IMR-90 (cell line): ENCODE measurements at regions not wholly inside any gene's neighbourhood (a gene's known extent, or its start where the extent isn't known, plus 50 kb on each side); places are given as distances from the start of the nearest gene placed in this dataset.
"Not testable (repeated sequence)": the region's sequence is repeated elsewhere in the genome, so short reads cannot be mapped to it uniquely, and the experiment has no call there.

ENCODE experiments used
- ATAC-seq: fragments of 200-7000 bp; cut with Tn5 transposase; 2 replicates; pipeline ENCODE4 v1.9.1; 2020; ENCODE audit warnings: low read depth, mild to moderate bottlenecking, moderate library complexity
- BruUV-seq: library from RNA; stranded (reverse); fragments of 400-500 nt; replicated peaks from 2 replicates; lab custom pipeline; 2021; lab: Mats Ljungman, UMichigan
- CTCF ChIA-PET: fragments of 300-600 bp; formaldehyde crosslinking; extraction: SDS; loops from one replicate; lab custom pipeline; 2021; ENCODE audit warnings: antibody characterized with exemption; lab: Yijun Ruan, JAX
- POLR2A ChIA-PET: fragments of 300-600 bp; sonication (Branson Sonifier 250); formaldehyde crosslinking; loops from one replicate; lab custom pipeline; 2022; ENCODE audit warnings: antibody characterized with exemption; ENCODE audit not compliant: unreplicated experiment; lab: Charles Lee
- DNase-seq: peaks from one replicate; pipeline ENCODE4 v3.0.0; 2013
- H2AFZ ChIP-seq: replicated peaks from 2 replicates; pipeline ENCODE3; 2013; ENCODE audit warnings: low read length, mild to moderate bottlenecking; ENCODE audit not compliant: poor library complexity
- H2AK5ac ChIP-seq: 2 replicates; pipeline ENCODE4 v1.6.1; 2013; ENCODE audit warnings: low read depth, low read length, inconsistent platforms
- H2AK9ac ChIP-seq: replicated peaks from 2 replicates; pipeline ENCODE3; 2013; ENCODE audit warnings: mild to moderate bottlenecking, low read depth, low read length, moderate library complexity; ENCODE audit not compliant: poor library complexity
- H2BK120ac ChIP-seq: 2 replicates; pipeline ENCODE4 v1.6.1; 2013; ENCODE audit warnings: low read depth, low read length, inconsistent platforms
- H2BK15ac ChIP-seq: 3 replicates; pipeline ENCODE4 v1.6.1; 2013; ENCODE audit warnings: low read depth, low read length, inconsistent platforms
- H2BK20ac ChIP-seq: 2 replicates; pipeline ENCODE4 v1.6.1; 2013; ENCODE audit warnings: low read depth, mild to moderate bottlenecking, inconsistent platforms, low read length, moderate library complexity
- H2BK5ac ChIP-seq: 2 replicates; pipeline ENCODE4 v1.6.1; 2013; ENCODE audit warnings: mild to moderate bottlenecking, low read depth, low read length, inconsistent platforms; ENCODE audit not compliant: poor library complexity, severe bottlenecking
- H3K14ac ChIP-seq: replicated peaks from 2 replicates; pipeline ENCODE4 v1.6.1; 2013; ENCODE audit warnings: low read depth, low read length, inconsistent platforms
- H3K18ac ChIP-seq: 2 replicates; pipeline ENCODE4 v1.6.1; 2013; ENCODE audit warnings: low read depth, low read length, control low read depth
- H3K23ac ChIP-seq: 2 replicates; pipeline ENCODE4 v1.6.1; 2013; ENCODE audit warnings: low read depth, low read length, inconsistent platforms
- H3K27ac ChIP-seq: 2 replicates; pipeline ENCODE4 v1.5.1; 2013; ENCODE audit warnings: mild to moderate bottlenecking, control low read depth, low read length; ENCODE audit not compliant: insufficient read depth
- H3K27me3 ChIP-seq: 2 replicates; pipeline ENCODE4 v1.6.1; 2013; ENCODE audit warnings: low read length; ENCODE audit not compliant: control insufficient read depth, insufficient read depth
- H3K36me3 ChIP-seq: 2 replicates; pipeline ENCODE4 v1.6.1; 2013; ENCODE audit warnings: low read length, mixed read lengths; ENCODE audit not compliant: control insufficient read depth, insufficient read depth
- H3K4ac ChIP-seq: 2 replicates; pipeline ENCODE4 v1.6.1; 2013; ENCODE audit warnings: low read depth, low read length, inconsistent platforms
- H3K4me1 ChIP-seq: 2 replicates; pipeline ENCODE4 v1.6.1; 2013; ENCODE audit warnings: low read length, mixed read lengths; ENCODE audit not compliant: control insufficient read depth, insufficient read depth
- H3K4me2 ChIP-seq: 2 replicates; pipeline ENCODE4 v1.6.1; 2013; ENCODE audit warnings: low read depth, mild to moderate bottlenecking, control low read depth, low read length, moderate library complexity
- H3K4me3 ChIP-seq: 2 replicates; pipeline ENCODE4 v1.5.1; 2013; ENCODE audit warnings: low read depth, mild to moderate bottlenecking, control low read depth, low read length, moderate library complexity; ENCODE audit not compliant: insufficient read depth
- H3K56ac ChIP-seq: 2 replicates; pipeline ENCODE4 v1.6.1; 2013; ENCODE audit warnings: low read length, inconsistent platforms; ENCODE audit not compliant: insufficient read depth; ENCODE audit errors: extremely low read depth
- H3K79me1 ChIP-seq, 2 experiments: 2 replicates each; pipeline ENCODE4 v1.6.1; 2013; ENCODE audit warnings: low read length in 2 of 2, inconsistent platforms in 1 of 2, low read depth in 1 of 2
- H3K9ac ChIP-seq: 2 replicates; pipeline ENCODE4 v1.6.1; 2013; ENCODE audit warnings: low read depth, low read length, control low read depth
- H3K9me1 ChIP-seq: 2 replicates; pipeline ENCODE4 v1.6.1; 2013; ENCODE audit warnings: low read length, inconsistent platforms; ENCODE audit not compliant: insufficient read depth
- H3K9me3 ChIP-seq: 2 replicates; pipeline ENCODE4 v1.6.1; 2013; ENCODE audit warnings: low read length; ENCODE audit not compliant: control insufficient read depth, insufficient read depth
- H4K20me1 ChIP-seq: 2 replicates; pipeline ENCODE4 v1.6.1; 2013; ENCODE audit warnings: low read length, inconsistent platforms; ENCODE audit not compliant: insufficient read depth
- H4K5ac ChIP-seq: 2 replicates; pipeline ENCODE4 v1.6.1; 2013; ENCODE audit warnings: mild to moderate bottlenecking, low read depth, low read length, control low read depth
- H4K8ac ChIP-seq, 2 experiments: 2 replicates each; pipeline ENCODE4 v1.6.1; 2013; ENCODE audit warnings: low read depth in 2 of 2, low read length in 2 of 2, control low read depth in 1 of 2, inconsistent platforms in 1 of 2
- H4K91ac ChIP-seq: 2 replicates; pipeline ENCODE4 v1.6.1; 2013; ENCODE audit warnings: low read depth, low read length, inconsistent platforms; ENCODE audit not compliant: insufficient read depth
- WGBS, 2 experiments: methylation state at CpG; one replicate each; pipeline versions ENCODE4 v1.1.5 to v1.1.7; 2013; ENCODE audit warnings: missing lambda C conversion rate in 2 of 2; ENCODE audit not compliant: insufficient read length in 1 of 2; ENCODE audit errors: extremely low coverage in 2 of 2; 5-methylcytosine and 5-hydroxymethylcytosine counted together
- dilution Hi-C: fragments of 300-500 bp; cut with HindIII; formaldehyde crosslinking; loops from one replicate; pipeline ENCODE4 v1.14.3; 2018; ENCODE audit warnings: low sequenced_read_pairs; ENCODE audit not compliant: unreplicated experiment
- in situ Hi-C: fragments of 300-500 bp; cut with MboI; formaldehyde crosslinking; loops from 3 replicates; pipeline ENCODE4 v1.14.3; 2019; ENCODE audit warnings: low sequenced_read_pairs, inconsistent platforms, mixed read lengths
- intact Hi-C: fragments of 100-400 bp; cut with micrococcal nuclease; formaldehyde crosslinking; loops from 2 replicates; pipeline ENCODE4 v1.10.0; 2022

- ATAC-seq, H3K27ac ChIP-seq, H3K36me3 ChIP-seq, H4K8ac ChIP-seq, H4K91ac ChIP-seq, H3K9me1 ChIP-seq, H2AK5ac ChIP-seq, CTCF ChIA-PET, H2BK5ac ChIP-seq, H2BK120ac ChIP-seq, H3K4me1 ChIP-seq, H3K4me3 ChIP-seq, H2BK20ac ChIP-seq, H2AFZ ChIP-seq, H3K4ac ChIP-seq, H3K23ac ChIP-seq, BruUV-seq, H2BK15ac ChIP-seq, H3K14ac ChIP-seq, H3K27me3 ChIP-seq, intact Hi-C loops, H3K9ac ChIP-seq, H3K79me1 ChIP-seq, H3K4me2 ChIP-seq, DNase-seq, POLR2A ChIA-PET, H4K5ac ChIP-seq, in situ Hi-C loops, H3K9me3 ChIP-seq, H3K18ac ChIP-seq, dilution Hi-C loops, H2AK9ac ChIP-seq, H3K56ac ChIP-seq, H4K20me1 ChIP-seq: not testable (repeated sequence)
- WGBS, 2 experiments, result 80% methylated on average over 1 of the region's 5 CpGs; no CpG with 5 or more reads in 1 of the 2 experiments
These were observed 173.1 kb upstream of the CCZ1B start for GRCh38 chr7:6999067-6999666.
